ENCODE measurements at regions not wholly inside any gene's neighbourhood (a gene's known extent, or its start where the extent isn't known, plus 50 kb on each side); places are given as distances from the start of the nearest gene placed in this dataset.

DNA sequence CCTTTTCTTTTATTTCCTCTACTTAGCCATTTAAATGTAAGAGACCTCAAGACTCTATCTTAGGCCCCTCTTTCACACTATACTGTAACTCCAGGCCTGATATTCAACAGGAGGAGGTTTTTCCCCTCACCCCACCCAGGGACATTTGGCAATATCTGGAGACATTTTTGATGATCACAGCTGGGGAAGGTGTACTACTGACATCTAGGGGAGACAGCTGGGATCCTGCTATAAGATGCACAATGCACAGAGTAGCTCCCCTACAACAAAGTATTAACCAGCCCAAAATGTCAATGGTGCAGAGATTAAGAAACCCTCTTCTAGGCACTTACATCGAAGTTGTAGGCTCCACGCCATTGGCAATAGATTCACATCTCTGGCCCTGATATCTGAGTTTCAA lies 517.5 kb upstream of the UBE2E2 start:
- no CpG with 5 or more reads among the region's 2 CpGs for WGBS (ENCODE audit: extremely low coverage, insufficient coverage, insufficient read length)
- Histone ChIP-seq H3K79me2 (ENCODE audit: control insufficient read depth, insufficient read depth, low read length, poor library complexity) (no peaks in the 10 kb centered on the region), H4K12ac (ENCODE audit: low read depth, low read length) (no peak overlapping the region), H3K4ac (ENCODE audit: low read depth, low read length) (no peak overlapping the region), H3K18ac (ENCODE audit: low read length) (no peak overlapping the region), H3K9me3 (ENCODE audit: insufficient read depth, low read depth, low read length) (no peaks in the 10 kb centered on the region), H3K27me3 (ENCODE audit: insufficient read depth, low read length) (no peaks in the 10 kb centered on the region), H3K36me3 (ENCODE audit: control insufficient read depth in 1 of 2, insufficient read depth in 2 of 2, low read length in 2 of 2) (no peaks in the 10 kb centered on the region), H2BK5ac (ENCODE audit: low read depth, low read length, poor library complexity) (no peak overlapping the region), H3K9ac (ENCODE audit: low read length) (no peak overlapping the region), H2AFZ (ENCODE audit: insufficient read depth, low read length, poor library complexity) (no peak overlapping the region), H3K4me1 (ENCODE audit: control insufficient read depth in 1 of 2, insufficient read depth in 2 of 2, low read length in 2 of 2) (no peaks in the 10 kb centered on the region), H2AK5ac (ENCODE audit: low read length) (no peak overlapping the region), H3K27ac (ENCODE audit: low read depth, low read length) (no peak overlapping the region), H2BK12ac (ENCODE audit: low read length) (no peak overlapping the region), H3K4me3 (ENCODE audit: low read depth, low read length) (no peak overlapping the region), H3K79me1 (ENCODE audit: low read length) (no peaks in the 10 kb centered on the region), H3K14ac (ENCODE audit: low read length) (no peak overlapping the region), H2BK120ac (ENCODE audit: insufficient read depth, low read length, poor library complexity) (no peak overlapping the region), H4K91ac (ENCODE audit: low read depth, low read length) (no peak overlapping the region), H4K8ac (ENCODE audit: low read depth, low read length) (no peak overlapping the region), H3K4me2 (ENCODE audit: low read length) (no peak overlapping the region), H3K23ac (ENCODE audit: low read length) (no peak overlapping the region)
- DNase-seq, result no peak

DNA sequence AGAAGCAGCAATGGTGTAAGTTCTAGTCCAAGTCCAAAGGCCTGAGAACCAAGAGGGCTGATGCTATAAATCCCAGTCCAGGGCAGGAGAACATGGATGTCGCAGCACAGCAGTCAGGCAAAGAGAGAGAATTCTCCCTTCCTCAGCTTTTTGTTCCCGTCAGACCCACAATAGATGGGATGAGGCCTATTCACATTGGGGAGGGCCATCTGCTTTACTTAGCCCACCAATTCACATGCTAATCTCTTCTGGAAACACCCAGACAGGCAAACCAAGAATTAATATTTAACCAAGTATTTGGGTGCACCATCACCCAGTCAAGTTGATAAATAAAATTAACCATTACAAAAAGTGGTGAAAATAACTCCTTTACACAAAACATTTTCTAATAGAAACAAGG lies 511.7 kb upstream of the UBE2E2 start:
- WGBS (ENCODE audit: extremely low coverage, insufficient coverage, insufficient read length), result no CpG with 5 or more reads among the region's 2 CpGs
- Histone ChIP-seq H3K4ac (ENCODE audit: low read depth, low read length) (no peak overlapping the region), H2BK12ac (ENCODE audit: low read length) (peak overlapping the region; percentile 59), H3K79me2 (ENCODE audit: control insufficient read depth, insufficient read depth, low read length, poor library complexity) (no peaks in the 10 kb centered on the region), H3K23ac (ENCODE audit: low read length) (no peak overlapping the region), H3K18ac (ENCODE audit: low read length) (no peak overlapping the region), H2AFZ (ENCODE audit: insufficient read depth, low read length, poor library complexity) (no peak overlapping the region), H3K27ac (ENCODE audit: low read depth, low read length) (no peak overlapping the region), H4K12ac (ENCODE audit: low read depth, low read length) (no peak overlapping the region), H3K14ac (ENCODE audit: low read length) (no peak overlapping the region), H3K36me3 (ENCODE audit: control insufficient read depth in 1 of 2, insufficient read depth in 2 of 2, low read length in 2 of 2) (no peaks in the 10 kb centered on the region), H3K79me1 (ENCODE audit: low read length) (peaks cover 3% of the 10 kb centered on the region), H4K8ac (ENCODE audit: low read depth, low read length) (peak overlapping the region; percentile 9), H3K27me3 (ENCODE audit: insufficient read depth, low read length) (no peaks in the 10 kb centered on the region), H3K4me3 (ENCODE audit: low read depth, low read length) (no peak overlapping the region), H4K91ac (ENCODE audit: low read depth, low read length) (peak overlapping the region; percentile 39), H2BK120ac (ENCODE audit: insufficient read depth, low read length, poor library complexity) (peak overlapping the region; percentile 5), H3K4me1 (ENCODE audit: control insufficient read depth in 1 of 2, insufficient read depth in 2 of 2, low read length in 2 of 2) (peaks cover 0 to 2% of the 10 kb centered on the region in 2 experiments), H2BK5ac (ENCODE audit: low read depth, low read length, poor library complexity) (no peak overlapping the region), H3K4me2 (ENCODE audit: low read length) (no peak overlapping the region), H2AK5ac (ENCODE audit: low read length) (no peak overlapping the region), H3K9ac (ENCODE audit: low read length) (no peak overlapping the region), H3K9me3 (ENCODE audit: insufficient read depth, low read depth, low read length) (no peaks in the 10 kb centered on the region)
- DNase-seq, result no peak

GRCh38 chr3:22691856-22692628 lies 511.1 kb upstream of the UBE2E2 start:
- H2BK120ac ChIP-seq (ENCODE audit: insufficient read depth, low read length, poor library complexity), result no peak overlapping the region
- WGBS (ENCODE audit: extremely low coverage, insufficient coverage, insufficient read length), result no CpG with 5 or more reads among the region's 5 CpGs
- no peak overlapping the region for H3K4ac ChIP-seq (ENCODE audit: low read depth, low read length)
- H2BK12ac ChIP-seq (ENCODE audit: low read length), result no peak overlapping the region
- H2BK5ac ChIP-seq (ENCODE audit: low read depth, low read length, poor library complexity), result no peak overlapping the region
- no peak overlapping the region for H3K9ac ChIP-seq (ENCODE audit: low read length)
- no peak overlapping the region for H3K4me2 ChIP-seq (ENCODE audit: low read length)
- H3K79me1 ChIP-seq (ENCODE audit: low read length), result peaks cover 3% of the 10 kb centered on the region
- H4K8ac ChIP-seq (ENCODE audit: low read depth, low read length), result no peak overlapping the region
- H3K36me3 ChIP-seq (ENCODE audit: control insufficient read depth in 1 of 2, insufficient read depth in 2 of 2, low read length in 2 of 2), result no peaks in the 10 kb centered on the region
- no peaks in the 10 kb centered on the region for H3K9me3 ChIP-seq (ENCODE audit: insufficient read depth, low read depth, low read length)
- H3K79me2 ChIP-seq (ENCODE audit: control insufficient read depth, insufficient read depth, low read length, poor library complexity), result no peaks in the 10 kb centered on the region
- H3K4me1 ChIP-seq (ENCODE audit: control insufficient read depth in 1 of 2, insufficient read depth in 2 of 2, low read length in 2 of 2), result peaks cover 0 to 2% of the 10 kb centered on the region in 2 experiments
- no peak overlapping the region for H3K27ac ChIP-seq (ENCODE audit: low read depth, low read length)
- H3K14ac ChIP-seq (ENCODE audit: low read length), result no peak overlapping the region
- no peak for DNase-seq
- no peak overlapping the region for H3K4me3 ChIP-seq (ENCODE audit: low read depth, low read length)
- no peaks in the 10 kb centered on the region for H3K27me3 ChIP-seq (ENCODE audit: insufficient read depth, low read length)
- H2AFZ ChIP-seq (ENCODE audit: insufficient read depth, low read length, poor library complexity), result no peak overlapping the region
- H4K91ac ChIP-seq (ENCODE audit: low read depth, low read length), result no peak overlapping the region
- no peak overlapping the region for H3K18ac ChIP-seq (ENCODE audit: low read length)
- no peak overlapping the region for H2AK5ac ChIP-seq (ENCODE audit: low read length)
- no peak overlapping the region for H3K23ac ChIP-seq (ENCODE audit: low read length)
- H4K12ac ChIP-seq (ENCODE audit: low read depth, low read length), result no peak overlapping the region

DNA sequence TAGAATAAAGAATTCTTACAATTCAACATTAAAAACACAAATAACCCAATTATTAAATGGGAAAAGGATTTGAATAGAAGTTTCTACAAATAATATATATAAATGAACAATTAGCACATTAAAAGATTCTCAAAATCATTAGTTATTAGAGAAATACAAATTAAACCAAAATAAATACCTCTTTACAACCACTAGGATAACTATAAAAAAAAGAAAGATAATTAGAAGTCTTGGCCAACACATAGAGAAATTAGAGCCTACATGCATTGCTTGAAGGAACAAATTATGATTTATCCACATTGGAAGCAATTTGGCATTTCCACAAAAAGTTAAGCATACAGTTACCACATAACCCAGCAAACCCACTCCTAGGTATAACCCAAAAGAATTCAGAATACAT lies 502.3 kb upstream of the UBE2E2 start:
- Histone ChIP-seq H3K27ac (ENCODE audit: low read depth, low read length) (no peak overlapping the region), H2AFZ (ENCODE audit: insufficient read depth, low read length, poor library complexity) (no peak overlapping the region), H4K8ac (ENCODE audit: low read depth, low read length) (no peak overlapping the region), H3K18ac (ENCODE audit: low read length) (no peak overlapping the region), H4K91ac (ENCODE audit: low read depth, low read length) (no peak overlapping the region), H3K14ac (ENCODE audit: low read length) (no peak overlapping the region), H2BK5ac (ENCODE audit: low read depth, low read length, poor library complexity) (no peak overlapping the region), H4K12ac (ENCODE audit: low read depth, low read length) (no peak overlapping the region), H2BK12ac (ENCODE audit: low read length) (no peak overlapping the region), H3K79me1 (ENCODE audit: low read length) (no peaks in the 10 kb centered on the region), H3K27me3 (ENCODE audit: insufficient read depth, low read length) (no peaks in the 10 kb centered on the region), H3K4me1 (ENCODE audit: control insufficient read depth in 1 of 2, insufficient read depth in 2 of 2, low read length in 2 of 2) (no peaks in the 10 kb centered on the region), H3K23ac (ENCODE audit: low read length) (no peak overlapping the region), H3K4ac (ENCODE audit: low read depth, low read length) (no peak overlapping the region), H3K9ac (ENCODE audit: low read length) (no peak overlapping the region), H3K36me3 (ENCODE audit: control insufficient read depth in 1 of 2, insufficient read depth in 2 of 2, low read length in 2 of 2) (no peaks in the 10 kb centered on the region), H2AK5ac (ENCODE audit: low read length) (no peak overlapping the region), H3K4me3 (ENCODE audit: low read depth, low read length) (no peak overlapping the region), H3K79me2 (ENCODE audit: control insufficient read depth, insufficient read depth, low read length, poor library complexity) (no peaks in the 10 kb centered on the region), H2BK120ac (ENCODE audit: insufficient read depth, low read length, poor library complexity) (no peak overlapping the region), H3K4me2 (ENCODE audit: low read length) (no peak overlapping the region), H3K9me3 (ENCODE audit: insufficient read depth, low read depth, low read length) (no peaks in the 10 kb centered on the region)
- no peak for DNase-seq
